ENCODE measurements at regions not wholly inside any gene's neighbourhood (a gene's known extent, or its start where the extent isn't known, plus 50 kb on each side); places are given as distances from the start of the nearest gene placed in this dataset.

GRCh38 chr12:85352016-85352415 lies 72.0 kb downstream of the ALX1 start:
- no peak for DNase-seq

- no peak for DNase-seq
These were observed 76.8 kb downstream of the ALX1 start for GRCh38 chr12:85356596-85357385.

GRCh38 chr12:85357609-85358008 lies 77.6 kb downstream of the ALX1 start:
- no peak for DNase-seq

GRCh38 chr12:85358715-85359114 lies 78.7 kb downstream of the ALX1 start:
- DNase-seq, result no peak

- DNase-seq, result no peak
These were observed 83.6 kb downstream of the ALX1 start for GRCh38 chr12:85363382-85364190.

- no peak for DNase-seq
These were observed 87.9 kb downstream of the ALX1 start for GRCh38 chr12:85367936-85368335.

GRCh38 chr12:85369365-85370154 lies 89.5 kb downstream of the ALX1 start:
- DNase-seq, result no peak

GRCh38 chr12:85373045-85373444 lies 93.0 kb downstream of the ALX1 start:
- DNase-seq, result no peak

GRCh38 chr12:85374981-85375380 lies 95.0 kb downstream of the ALX1 start:
- DNase-seq, result no peak

- DNase-seq, result no peak
These were observed 105.4 kb downstream of the ALX1 start for GRCh38 chr12:85385406-85385805.

- no peak for DNase-seq
These were observed 110.2 kb downstream of the ALX1 start for GRCh38 chr12:85390266-85390665.

GRCh38 chr12:85392508-85392907 lies 112.5 kb downstream of the ALX1 start:
- no peak for DNase-seq

GRCh38 chr12:85393606-85394005 lies 113.6 kb downstream of the ALX1 start:
- no peak for DNase-seq

GRCh38 chr12:85394065-85394464 lies 114.0 kb downstream of the ALX1 start:
- DNase-seq, result no peak

- DNase-seq, result no peak
These were observed 114.8 kb downstream of the ALX1 start for GRCh38 chr12:85394809-85395208.

GRCh38 chr12:85405262-85405661 lies 125.2 kb downstream of the ALX1 start:
- DNase-seq, result no peak

GRCh38 chr12:85405781-85406522 lies 125.9 kb downstream of the ALX1 start:
- DNase-seq, result no peak

- no peak for DNase-seq
These were observed 133.2 kb downstream of the ALX1 start for GRCh38 chr12:85413266-85413665.

- DNase-seq, result no peak
These were observed 142.7 kb downstream of the ALX1 start for GRCh38 chr12:85422762-85423161.

- no peak for DNase-seq
These were observed 143.9 kb downstream of the ALX1 start for GRCh38 chr12:85423947-85424346.

- no peak for DNase-seq
These were observed 144.7 kb downstream of the ALX1 start for GRCh38 chr12:85424581-85425348.

GRCh38 chr12:85425349-85425612 lies 145.3 kb downstream of the ALX1 start:
- no peak for DNase-seq
